A549 (cell line): ENCODE measurements at regions not wholly inside any gene's neighbourhood (a gene's known extent, or its start where the extent isn't known, plus 50 kb on each side); places are given as distances from the start of the nearest gene placed in this dataset.

Experiments
- ATAC-seq, 2 experiments: fragments of 200-7000 bp in 1 of 2; fragments of >200 bp in 1 of 2; cut with Nextera tagmentation in 1 of 2; cut with Tn5 transposase in 1 of 2; 3 replicates each; pipeline versions ENCODE4 v1.8.0 to v1.9.1; 2018 to 2020; ENCODE audit warnings: mild to moderate bottlenecking in 1 of 2, moderate library complexity in 1 of 2
- CTCF ChIA-PET: fragments of 300-600 bp; sonication (Branson Sonifier 250); formaldehyde crosslinking; extraction: SDS; loops from one replicate; lab custom pipeline; 2021; ENCODE audit warnings: antibody characterized with exemption, inconsistent platforms; lab: Yijun Ruan, JAX
- POLR2A ChIA-PET: fragments of 350-600 bp; formaldehyde crosslinking; extraction: SDS; loops from one replicate; lab custom pipeline; 2021; ENCODE audit warnings: antibody characterized with exemption, inconsistent platforms; lab: Yijun Ruan, JAX
- DNase-seq, 2 experiments: peaks; one replicate each; pipeline versions ENCODE4 v3.0.0 to v3.0.0-alpha.2; 2011 to 2016; ENCODE audit warnings: low read depth in 1 of 2, low spot score in 1 of 2
- FAIRE-seq: peaks from 2 replicates; lab custom pipeline; 2011; peaks lifted over from hg19 to GRCh38; lab: Jason Lieb, UNC
- H3K27ac ChIP-seq, 2 experiments: fragments of >200 bp; sonication (Bioruptor Twin); formaldehyde crosslinking; 3 replicates each; pipeline ENCODE4 v1.5.1; 2016 to 2017
- H3K4me1 ChIP-seq: fragments of >200 bp; sonication (Bioruptor Twin); formaldehyde crosslinking; 3 replicates; pipeline ENCODE4 v1.6.1; 2016
- H3K4me2 ChIP-seq: fragments of >200 bp; sonication (Bioruptor Twin); formaldehyde crosslinking; 3 replicates; pipeline ENCODE4 v1.6.1; 2016
- H3K4me3 ChIP-seq: fragments of >200 bp; sonication (Bioruptor Twin); formaldehyde crosslinking; 3 replicates; pipeline ENCODE4 v1.5.1; 2016
- H3K9me3 ChIP-seq: fragments of >200 bp; sonication (Bioruptor Twin); formaldehyde crosslinking; 3 replicates; pipeline ENCODE4 v1.6.1; 2016
- CEBPB ChIP-seq, 2 experiments: fragments of >200 bp in 1 of 2; sonication (Bioruptor Twin) in 1 of 2; formaldehyde crosslinking in 1 of 2; IDR thresholded peaks; 2 replicates each; pipeline ENCODE4 v1.6.1; 2012 to 2016
- CHD2 ChIP-seq: fragments of 150-350 bp; IDR thresholded peaks from 2 replicates; pipeline ENCODE4 v1.6.1; 2014; ENCODE audit warnings: low read length; ENCODE audit not compliant: partially characterized antibody
- EHF ChIP-seq: fragments of 250-450 bp; sonication (Bioruptor Pico); IDR thresholded peaks from 2 replicates; pipeline ENCODE4 v1.5.0; 2020; ENCODE audit warnings: mild to moderate bottlenecking
- EP300 ChIP-seq, 2 experiments: fragments of >200 bp; sonication (Bioruptor Twin); formaldehyde crosslinking; IDR thresholded peaks; 2 replicates in 1 of 2; 3 replicates in 1 of 2; pipeline ENCODE4 v1.6.1; 2016 to 2017
- FOSL2 ChIP-seq, 2 experiments: fragments of 450-650 bp in 1 of 2; fragments of >200 bp in 1 of 2; sonication (Bioruptor Twin) in 1 of 2; formaldehyde crosslinking; IDR thresholded peaks; 2 replicates each; pipeline versions ENCODE4 v1.5.0 to v1.6.1; 2016 to 2020; ENCODE audit warnings: mild to moderate bottlenecking in 1 of 2, moderate library complexity in 1 of 2
- FOXS1 ChIP-seq: fragments of 250-450 bp; sonication (Bioruptor Pico); IDR thresholded peaks from 2 replicates; pipeline ENCODE4 v1.5.0; 2020; ENCODE audit warnings: mild to moderate bottlenecking, moderate library complexity
- HDAC2 ChIP-seq: fragments of 200-600 bp; sonication (generic); IDR thresholded peaks from 2 replicates; pipeline ENCODE4 v1.6.1; 2016
- HOXB5 ChIP-seq: fragments of 250-450 bp; sonication (Bioruptor Pico); IDR thresholded peaks from 2 replicates; pipeline ENCODE4 v1.5.0; 2020; ENCODE audit warnings: mild to moderate bottlenecking, moderate library complexity
- JUN ChIP-seq, 2 experiments: fragments of >200 bp; sonication (Bioruptor Twin); formaldehyde crosslinking; IDR thresholded peaks; 2 replicates in 1 of 2; 3 replicates in 1 of 2; pipeline ENCODE4 v1.6.1; 2016 to 2017
- MAZ ChIP-seq: fragments of 150-350 bp; IDR thresholded peaks from 2 replicates; pipeline ENCODE4 v1.6.1; 2014; ENCODE audit warnings: antibody characterized with exemption, low read depth, low read length, borderline replicate concordance
- MYC ChIP-seq: IDR thresholded peaks from 2 replicates; pipeline ENCODE4 v1.6.1; 2012; ENCODE audit warnings: mild to moderate bottlenecking, inconsistent platforms, low read length, improper control_type of control experiment, borderline replicate concordance
- RAD21 ChIP-seq, 2 experiments: fragments of >200 bp in 1 of 2; sonication (Bioruptor Twin) in 1 of 2; formaldehyde crosslinking in 1 of 2; IDR thresholded peaks in 1 of 2; conservative IDR thresholded peaks in 1 of 2; 2 replicates in 1 of 2; 3 replicates in 1 of 2; pipeline ENCODE4 v1.6.1; 2012 to 2018; ENCODE audit warnings: inconsistent platforms in 1 of 2
- RCOR1 ChIP-seq: fragments of 150-350 bp; IDR thresholded peaks from 2 replicates; pipeline ENCODE4 v1.6.1; 2014; ENCODE audit warnings: antibody characterized with exemption, low read length, low read depth
- SREBF2 ChIP-seq: fragments of 450-650 bp; IDR thresholded peaks from 2 replicates; pipeline ENCODE4 v1.6.1; 2014; ENCODE audit warnings: mild to moderate bottlenecking, moderate library complexity
- ZFP36 ChIP-seq: fragments of 450-650 bp; IDR thresholded peaks from 2 replicates; pipeline ENCODE4 v1.6.1; 2014; ENCODE audit warnings: borderline replicate concordance; ENCODE audit not compliant: partially characterized antibody
- whole genome bisulfite sequencing: methylation state at CpG from one replicate; pipeline ENCODE4 v1.1.6; 2017; ENCODE audit errors: missing lambda C conversion rate; 5-methylcytosine and 5-hydroxymethylcytosine counted together
- TF ChIP-seq, protein P1 (sequence below): fragments of 200-600 bp; sonication (generic); IDR thresholded peaks from 2 replicates; pipeline ENCODE4 v1.6.1; 2016; ENCODE audit warnings: antibody characterized with exemption, mild to moderate bottlenecking, moderate library complexity
- TF ChIP-seq, protein P2 (sequence below): fragments of 450-650 bp; IDR thresholded peaks from 2 replicates; pipeline ENCODE4 v1.6.1; 2014; ENCODE audit warnings: antibody characterized with exemption

DNA sequence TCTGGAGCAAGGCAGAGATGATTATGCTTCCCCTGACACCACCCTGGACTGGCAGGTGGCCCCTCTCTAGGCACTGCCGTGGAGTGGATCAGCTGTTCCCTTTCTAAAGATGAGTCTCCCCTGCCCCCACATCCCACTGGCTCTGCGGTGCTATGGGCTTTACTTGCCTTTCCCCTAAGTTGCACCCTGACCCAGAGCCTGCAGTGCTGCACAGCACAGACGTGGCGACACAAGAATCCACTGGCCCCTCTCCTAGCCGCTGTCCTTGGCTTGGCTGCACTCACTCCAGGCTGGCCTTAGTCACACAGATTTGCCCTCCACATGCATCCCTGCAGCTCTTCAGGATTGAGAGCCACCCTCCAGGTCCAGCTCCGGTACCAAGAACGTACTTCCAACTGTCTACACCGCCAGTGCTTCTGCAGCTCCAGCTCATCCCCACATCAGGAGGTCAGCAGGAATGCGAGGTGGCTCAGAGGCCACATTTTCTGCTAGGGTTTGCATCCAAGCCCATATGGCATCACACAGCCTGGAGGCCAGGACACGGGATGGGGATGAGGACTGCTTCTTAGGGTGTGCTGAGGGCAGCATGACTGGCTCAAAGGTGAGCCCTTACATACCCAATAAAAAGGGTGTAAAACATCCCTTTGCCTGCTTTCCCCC lies 82.4 kb upstream of the RASGRF1 start (continued):
- TF ChIP-seq, protein P1, sequence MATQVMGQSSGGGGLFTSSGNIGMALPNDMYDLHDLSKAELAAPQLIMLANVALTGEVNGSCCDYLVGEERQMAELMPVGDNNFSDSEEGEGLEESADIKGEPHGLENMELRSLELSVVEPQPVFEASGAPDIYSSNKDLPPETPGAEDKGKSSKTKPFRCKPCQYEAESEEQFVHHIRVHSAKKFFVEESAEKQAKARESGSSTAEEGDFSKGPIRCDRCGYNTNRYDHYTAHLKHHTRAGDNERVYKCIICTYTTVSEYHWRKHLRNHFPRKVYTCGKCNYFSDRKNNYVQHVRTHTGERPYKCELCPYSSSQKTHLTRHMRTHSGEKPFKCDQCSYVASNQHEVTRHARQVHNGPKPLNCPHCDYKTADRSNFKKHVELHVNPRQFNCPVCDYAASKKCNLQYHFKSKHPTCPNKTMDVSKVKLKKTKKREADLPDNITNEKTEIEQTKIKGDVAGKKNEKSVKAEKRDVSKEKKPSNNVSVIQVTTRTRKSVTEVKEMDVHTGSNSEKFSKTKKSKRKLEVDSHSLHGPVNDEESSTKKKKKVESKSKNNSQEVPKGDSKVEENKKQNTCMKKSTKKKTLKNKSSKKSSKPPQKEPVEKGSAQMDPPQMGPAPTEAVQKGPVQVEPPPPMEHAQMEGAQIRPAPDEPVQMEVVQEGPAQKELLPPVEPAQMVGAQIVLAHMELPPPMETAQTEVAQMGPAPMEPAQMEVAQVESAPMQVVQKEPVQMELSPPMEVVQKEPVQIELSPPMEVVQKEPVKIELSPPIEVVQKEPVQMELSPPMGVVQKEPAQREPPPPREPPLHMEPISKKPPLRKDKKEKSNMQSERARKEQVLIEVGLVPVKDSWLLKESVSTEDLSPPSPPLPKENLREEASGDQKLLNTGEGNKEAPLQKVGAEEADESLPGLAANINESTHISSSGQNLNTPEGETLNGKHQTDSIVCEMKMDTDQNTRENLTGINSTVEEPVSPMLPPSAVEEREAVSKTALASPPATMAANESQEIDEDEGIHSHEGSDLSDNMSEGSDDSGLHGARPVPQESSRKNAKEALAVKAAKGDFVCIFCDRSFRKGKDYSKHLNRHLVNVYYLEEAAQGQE = no peak
- TF ChIP-seq HDAC2 = no peak
- TF ChIP-seq, protein P2, sequence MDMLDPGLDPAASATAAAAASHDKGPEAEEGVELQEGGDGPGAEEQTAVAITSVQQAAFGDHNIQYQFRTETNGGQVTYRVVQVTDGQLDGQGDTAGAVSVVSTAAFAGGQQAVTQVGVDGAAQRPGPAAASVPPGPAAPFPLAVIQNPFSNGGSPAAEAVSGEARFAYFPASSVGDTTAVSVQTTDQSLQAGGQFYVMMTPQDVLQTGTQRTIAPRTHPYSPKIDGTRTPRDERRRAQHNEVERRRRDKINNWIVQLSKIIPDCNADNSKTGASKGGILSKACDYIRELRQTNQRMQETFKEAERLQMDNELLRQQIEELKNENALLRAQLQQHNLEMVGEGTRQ = no peak

DNA sequence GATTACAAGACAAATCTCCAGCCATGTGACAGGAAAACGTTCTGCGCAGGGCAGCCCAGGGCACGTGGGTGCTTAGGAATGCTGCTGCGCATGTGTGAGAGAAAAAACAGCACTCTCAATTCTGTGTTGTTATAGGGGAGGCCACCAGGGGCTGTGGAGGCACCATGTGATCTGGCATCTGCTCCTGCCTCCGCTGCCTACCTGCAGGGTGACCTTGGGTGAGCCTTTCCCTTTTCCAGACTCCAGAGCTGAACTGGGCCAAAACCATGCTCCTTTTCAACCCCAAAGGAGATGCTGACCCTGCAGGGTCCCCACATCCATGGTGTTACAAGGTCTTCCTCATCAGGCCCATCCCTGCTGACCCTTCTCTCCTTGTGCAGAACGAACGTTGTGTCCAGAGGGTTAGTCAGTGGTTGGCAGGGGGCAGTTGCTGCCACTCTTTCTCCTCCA lies 81.5 kb upstream of the RASGRF1 start:
- DNase-seq (no peak), ATAC-seq (peak; percentile 27 to 54; a peak in 4 of 6 replicates), FAIRE-seq (no peak)
- TF ChIP-seq, protein P2 = 0 out of 2 replicates have a peak, but pooled peaks have one; percentile 11
- no peak for TF ChIP-seq FOSL2 (IDR thresholded peaks at IDR 0.05)
- TF ChIP-seq FOSL2 (CRISPR knock-in tag; IDR thresholded peaks at IDR 0.05) = no peak
- Histone ChIP-seq H3K9me3 (no peaks in the 10 kb centered on the region), H3K27ac (no peak overlapping the region), H3K4me3 (no peak overlapping the region), H3K4me1 (peaks cover 29% of the 10 kb centered on the region), H3K4me2 (no peak overlapping the region)
- WGBS = 78% methylated on average over 7 of the region's 7 CpGs
- ChIA-PET CTCF (interaction anchor here (0.6 to 27.4 kb wide), 3 partner anchors 12 to 867 kb away, joined by 3 to 518 read pairs (median 14); no protein-coding TSS in a partner anchor), POLR2A (no interaction called here)

DNA sequence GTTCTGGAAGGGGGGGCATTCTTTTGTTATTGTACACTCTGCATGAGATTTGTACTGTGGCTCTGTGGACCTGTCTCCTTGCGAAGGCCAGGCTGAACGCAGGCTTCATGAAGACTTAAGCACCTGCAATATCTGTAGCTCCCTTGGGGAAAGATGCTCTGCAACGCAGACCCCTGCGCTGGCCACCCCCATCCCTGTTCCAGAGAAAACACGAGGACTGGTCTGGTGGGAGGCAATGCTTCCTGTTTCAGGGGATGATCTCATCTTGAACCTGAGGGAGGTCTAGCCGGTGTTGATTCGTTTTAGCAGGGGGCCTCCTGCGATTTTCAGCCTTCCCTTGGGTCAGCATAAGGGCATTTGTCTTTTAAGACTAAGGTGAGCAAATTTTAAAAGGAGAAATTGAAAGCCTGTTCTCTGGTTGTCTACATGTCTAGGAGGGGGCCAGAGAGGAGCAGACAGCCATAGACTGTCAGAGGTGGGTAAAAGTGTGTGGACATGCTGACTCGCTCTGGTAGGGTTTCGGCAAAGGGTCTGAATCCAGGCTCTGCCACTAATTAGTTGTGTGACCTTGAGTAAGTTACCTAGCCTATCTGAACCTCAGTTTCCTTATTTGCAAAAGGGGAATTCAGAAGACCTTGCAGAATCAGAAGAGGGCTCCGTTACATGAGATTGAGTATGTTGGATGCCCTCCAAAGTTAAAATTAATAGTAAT lies 80.9 kb upstream of the RASGRF1 start:
- WGBS = 80% methylated on average over 11 of the region's 11 CpGs
- H3K27ac ChIP-seq = no peak overlapping the region
- H3K4me1 ChIP-seq = peaks cover 29% of the 10 kb centered on the region
- TF ChIP-seq RAD21 (conservative IDR thresholded peaks at IDR 0.05 in 1 of 2, IDR thresholded peaks at IDR 0.05 in 1 of 2) = no peak
- no peak for TF ChIP-seq MYC
- TF ChIP-seq FOXS1 (CRISPR knock-in tag) = no peak
- no peak for TF ChIP-seq EP300 (IDR thresholded peaks at IDR 0.05)
- no peak for TF ChIP-seq JUN (IDR thresholded peaks at IDR 0.05)
- TF ChIP-seq MAZ = no peak
- no peak for TF ChIP-seq RCOR1
- no peak for TF ChIP-seq CHD2
- TF ChIP-seq SREBF2 = no peak
- TF ChIP-seq CEBPB (IDR thresholded peaks at IDR 0.05) = no peak
- no peak for TF ChIP-seq EHF (CRISPR knock-in tag)
- TF ChIP-seq ZFP36 = no peak
- no peak for TF ChIP-seq HOXB5 (CRISPR knock-in tag)
- FAIRE-seq = no peak
- CTCF ChIA-PET = interaction anchor here (1.4 to 3.4 kb wide), 2 partner anchors 13 kb away, joined by 14 to 24 read pairs; no protein-coding TSS in a partner anchor
- no peaks in the 10 kb centered on the region for H3K9me3 ChIP-seq
- H3K4me2 ChIP-seq = peak overlapping the region; percentile 74; the same call in 2 of the 3 replicates
- H3K4me3 ChIP-seq = no peak overlapping the region
- POLR2A ChIA-PET = no interaction called here
- no peak for ATAC-seq
- no peak for DNase-seq
